ENCODE measurements at regions not wholly inside any gene's neighbourhood (a gene's known extent, or its start where the extent isn't known, plus 50 kb on each side); places are given as distances from the start of the nearest gene placed in this dataset.
"Not testable (repeated sequence)": the region's sequence is repeated elsewhere in the genome, so short reads cannot be mapped to it uniquely, and the experiment has no call there.

DNA sequence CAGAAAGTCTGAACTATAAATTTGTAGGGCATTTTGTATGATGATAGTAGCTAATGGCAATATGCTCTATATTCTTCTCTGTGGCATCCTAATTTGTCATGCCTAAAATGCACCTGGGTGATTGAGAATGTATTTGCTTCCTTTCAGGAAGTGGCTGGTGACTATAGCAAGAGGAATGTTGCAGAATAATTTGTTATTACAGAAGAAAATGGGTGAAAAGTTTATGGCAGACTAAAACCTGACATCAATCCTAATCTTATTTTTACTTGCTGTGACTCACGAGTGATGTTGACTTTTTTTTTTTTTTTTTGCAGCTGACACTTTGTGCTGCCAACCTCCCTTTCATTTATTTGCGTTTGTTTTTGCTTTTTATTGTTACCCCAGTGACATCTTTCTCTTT lies 141.1 kb downstream of the MSL3 start:
- intact Hi-C loops (cut with micrococcal nuclease; ENCODE audit: unreplicated experiment) (no loop called here), in situ Hi-C loops (cut with HindIII; ENCODE audit: extremely low pct_ligation_motif_present, low pct_unique_long_range_greater_than_20kb) (no loop called here)
- Histone ChIP-seq H3K27me3 (ENCODE audit: control insufficient read depth in 1 of 2, insufficient read depth in 2 of 2, low read length in 2 of 2) (no peaks in the 10 kb centered on the region), H4K20me1 (ENCODE audit: insufficient read depth, low read length) (no peaks in the 10 kb centered on the region), H3K4me1 (ENCODE audit: insufficient read depth, low read length) (no peaks in the 10 kb centered on the region), H3K27ac (ENCODE audit: extremely low read length, insufficient read depth, low read length) (no peak overlapping the region), H3K4me2 (ENCODE audit: low read depth, low read length) (no peak overlapping the region), H3K79me2 (ENCODE audit: insufficient read depth, low read length) (no peaks in the 10 kb centered on the region), H3K36me3 (replicated peaks in 1 of 2; ENCODE audit: control insufficient read depth in 1 of 2, insufficient read depth in 2 of 2, low read length in 2 of 2) (no peaks in the 10 kb centered on the region), H3K9me3 (ENCODE audit: low read length) (no peaks in the 10 kb centered on the region), H2AFZ (ENCODE audit: low read length) (no peak overlapping the region), H3K4me3 (replicated peaks in 1 of 3; ENCODE audit: insufficient read depth in 1 of 3, low read depth in 2 of 3, low read length in 3 of 3) (no peak overlapping the region), H3K9ac (ENCODE audit: insufficient read depth, low read depth, low read length) (no peak overlapping the region)
- CTCF ChIA-PET (ENCODE audit: low intra/inter-chr PET ratio, low total read pairs) = no interaction called here
- no TSS peak for BruUV-seq (replicated peaks)
- 4% methylated on average over 2 of the region's 2 CpGs for WGBS (ENCODE audit: low lambda C conversion rate)
- DNase-seq (ENCODE audit: low spot score) (no peak), ATAC-seq (no peak), FAIRE-seq (no peak)
- POLR2A ChIA-PET = no interaction called here
- TF ChIP-seq POLR2G (IDR thresholded peaks at IDR 0.05; ENCODE audit: low read depth, low read length) (no peak), ZNF337 (CRISPR knock-in tag; IDR thresholded peaks at IDR 0.05; ENCODE audit: borderline replicate concordance, low read depth) (no peak), ZNF335 (CRISPR knock-in tag; IDR thresholded peaks at IDR 0.05) (no peak)

GRCh38 chrX:11905933-11906332 lies 147.9 kb downstream of the MSL3 start:
- H3K9me3 ChIP-seq (ENCODE audit: low read length); H3K9ac ChIP-seq (ENCODE audit: insufficient read depth, low read depth, low read length); DNase-seq (ENCODE audit: low spot score); H4K20me1 ChIP-seq (ENCODE audit: insufficient read depth, low read length); in situ Hi-C loops (cut with HindIII; ENCODE audit: extremely low pct_ligation_motif_present, low pct_unique_long_range_greater_than_20kb); FAIRE-seq; CTCF ChIA-PET (ENCODE audit: low intra/inter-chr PET ratio, low total read pairs); H2AFZ ChIP-seq (ENCODE audit: low read length); H3K4me1 ChIP-seq (ENCODE audit: insufficient read depth, low read length); ATAC-seq; H3K36me3 ChIP-seq (replicated peaks in 1 of 2; ENCODE audit: control insufficient read depth in 1 of 2, insufficient read depth in 2 of 2, low read length in 2 of 2); POLR2A ChIA-PET; H3K4me3 ChIP-seq (replicated peaks in 1 of 3; ENCODE audit: insufficient read depth in 1 of 3, low read depth in 2 of 3, low read length in 3 of 3); H3K4me2 ChIP-seq (ENCODE audit: low read depth, low read length); H3K79me2 ChIP-seq (ENCODE audit: insufficient read depth, low read length); H3K27ac ChIP-seq (ENCODE audit: extremely low read length, insufficient read depth, low read length); BruUV-seq (replicated peaks); H3K27me3 ChIP-seq (ENCODE audit: control insufficient read depth in 1 of 2, insufficient read depth in 2 of 2, low read length in 2 of 2): not testable (repeated sequence)
- 11% methylated on average over 3 of the region's 3 CpGs for WGBS (ENCODE audit: low lambda C conversion rate)
- intact Hi-C loops (cut with micrococcal nuclease; ENCODE audit: unreplicated experiment) = loop anchor here (5.0 kb wide), 1 partner anchor 119 kb away; no protein-coding TSS in a partner anchor

Measured in HepG2 (cell line).